Ascending aorta (tissue), 2 donors: ENCODE measurements at regions not wholly inside any gene's neighbourhood (a gene's known extent, or its start where the extent isn't known, plus 50 kb on each side); places are given as distances from the start of the nearest gene placed in this dataset.
"Not testable (repeated sequence)": the region's sequence is repeated elsewhere in the genome, so short reads cannot be mapped to it uniquely, and the experiment has no call there.

Source experiments
- DNase-seq, 2 donors: peaks; one replicate each; pipeline ENCODE4 v3.0.0-alpha.2; 2019; ENCODE audit warnings: low spot score in 2 of 2
- H3K27ac ChIP-seq, 2 donors: fragments of 200-600 bp; sonication (generic); one replicate each; pipeline ENCODE4 v1.5.1; 2016 to 2017; ENCODE audit warnings: mild to moderate bottlenecking in 1 of 2
- H3K27me3 ChIP-seq: fragments of 200-600 bp; sonication (generic); one replicate; pipeline ENCODE4 v1.5.1; 2017
- H3K36me3 ChIP-seq, 2 donors: fragments of 200-600 bp; sonication (generic); one replicate each; pipeline ENCODE4 v1.5.1; 2016
- H3K4me1 ChIP-seq, 2 donors: fragments of 200-600 bp; sonication (generic); one replicate each; pipeline ENCODE4 v1.5.1; 2016 to 2017; ENCODE audit warnings: mild to moderate bottlenecking in 1 of 2
- H3K4me3 ChIP-seq, 2 donors: fragments of 200-600 bp; sonication (generic); one replicate each; pipeline ENCODE4 v1.5.1; 2016 to 2017; ENCODE audit warnings: mild to moderate bottlenecking in 1 of 2
- H3K9me3 ChIP-seq, 2 donors: fragments of 200-600 bp; sonication (generic); one replicate each; pipeline ENCODE4 v1.5.1; 2016
- CTCF ChIP-seq, 3 experiments: fragments of 200-600 bp in 2 of 3; fragments of 450-650 bp in 1 of 3; sonication (generic) in 2 of 3; IDR thresholded peaks; one replicate each; pipeline ENCODE4 v1.5.1; 2016 to 2019; ENCODE audit warnings: antibody characterized with exemption in 3 of 3, mild to moderate bottlenecking in 1 of 3, moderate library complexity in 1 of 3
- intact Hi-C: fragments of 100-400 bp; cut with DNase I; formaldehyde crosslinking; loops from one replicate; pipeline ENCODE4 v1.15.1; 2023

GRCh38 chr6:139982195-139982594 lies 607.7 kb upstream of the CITED2 start:
- H3K27ac ChIP-seq, result peak overlapping the region; percentile 52 to 74
- H3K4me1 ChIP-seq, result peaks cover 0 to 22% of the 10 kb centered on the region in 2 donors
- no peaks in the 10 kb centered on the region for H3K36me3 ChIP-seq
- H3K27me3 ChIP-seq, result no peaks in the 10 kb centered on the region
- no peaks in the 10 kb centered on the region for H3K9me3 ChIP-seq
- no peak for DNase-seq
- no peak overlapping the region for H3K4me3 ChIP-seq
- TF ChIP-seq CTCF (IDR thresholded peaks at IDR 0.05), result no peak
- intact Hi-C loops, result loop anchor here (5.0 kb wide), 4 partner anchors 40 to 385 kb away; no protein-coding TSS in a partner anchor

GRCh38 chr6:139981768-139982181 lies 607.3 kb upstream of the CITED2 start:
- Histone ChIP-seq H3K9me3 (no peaks in the 10 kb centered on the region), H3K27me3 (no peaks in the 10 kb centered on the region), H3K4me1 (peaks cover 0 to 22% of the 10 kb centered on the region in 2 donors), H3K36me3 (no peaks in the 10 kb centered on the region), H3K4me3 (no peak overlapping the region), H3K27ac (peak overlapping the region; percentile 28 to 74)
- intact Hi-C loops, result loop anchor here (5.0 kb wide), 4 partner anchors 39 to 384 kb away; no protein-coding TSS in a partner anchor
- TF ChIP-seq CTCF (IDR thresholded peaks at IDR 0.05), result no peak
- DNase-seq, result no peak

GRCh38 chr6:139981066-139981624 lies 606.7 kb upstream of the CITED2 start:
- DNase-seq, result no peak
- peaks cover 0 to 22% of the 10 kb centered on the region in 2 donors for H3K4me1 ChIP-seq
- no peak for TF ChIP-seq CTCF (IDR thresholded peaks at IDR 0.05)
- H3K27ac ChIP-seq, result peak overlapping the region in 1 of 2 donors; percentile 74
- no peaks in the 10 kb centered on the region for H3K27me3 ChIP-seq
- H3K4me3 ChIP-seq, result no peak overlapping the region
- no peaks in the 10 kb centered on the region for H3K9me3 ChIP-seq
- intact Hi-C loops, result loop anchor here (5.0 kb wide), 4 partner anchors 39 to 384 kb away; no protein-coding TSS in a partner anchor
- H3K36me3 ChIP-seq, result no peaks in the 10 kb centered on the region

GRCh38 chr6:139980631-139981030 lies 606.2 kb upstream of the CITED2 start:
- Histone ChIP-seq H3K4me1 (peaks cover 0 to 22% of the 10 kb centered on the region in 2 donors), H3K27ac (peak overlapping the region in 1 of 2 donors; percentile 10)
- not testable (repeated sequence) for H3K4me3 ChIP-seq, H3K27me3 ChIP-seq, H3K9me3 ChIP-seq, H3K36me3 ChIP-seq
- intact Hi-C loops, result loop anchor here (5.0 kb wide), 4 partner anchors 38 to 383 kb away; no protein-coding TSS in a partner anchor
- peak in 1 of 2 donors; percentile 66 for DNase-seq

- Histone ChIP-seq H3K4me1 (peaks cover 0 to 29% of the 10 kb centered on the region in 2 donors), H3K9me3 (no peaks in the 10 kb centered on the region), H3K36me3 (no peaks in the 10 kb centered on the region), H3K4me3 (no peak overlapping the region), H3K27ac (no peak overlapping the region), H3K27me3 (no peaks in the 10 kb centered on the region)
- no peak for TF ChIP-seq CTCF (IDR thresholded peaks at IDR 0.05)
- intact Hi-C loops, result loop anchor here (5.0 kb wide), 1 partner anchor 602 kb away; no protein-coding TSS in a partner anchor
- DNase-seq, result no peak
Measured at GRCh38 chr6:139979021-139979725, 604.7 kb upstream of the CITED2 start.

- Histone ChIP-seq H3K9me3 (no peaks in the 10 kb centered on the region), H3K36me3 (no peaks in the 10 kb centered on the region), H3K27ac (peak overlapping the region in 1 of 2 donors; percentile 17), H3K4me3 (no peak overlapping the region), H3K27me3 (no peaks in the 10 kb centered on the region), H3K4me1 (peaks cover 0 to 34% of the 10 kb centered on the region in 2 donors)
- intact Hi-C loops, result loop anchor here (5.0 kb wide), 1 partner anchor 601 kb away; no protein-coding TSS in a partner anchor
- no peak for DNase-seq
- TF ChIP-seq CTCF (IDR thresholded peaks at IDR 0.05), result no peak
Measured at GRCh38 chr6:139977887-139978332, 603.5 kb upstream of the CITED2 start.
